SK-N-SH treated with all-trans-retinoic acid at 6 μM for 48 hours (cell line): ENCODE measurements at regions not wholly inside any gene's neighbourhood (a gene's known extent, or its start where the extent isn't known, plus 50 kb on each side); places are given as distances from the start of the nearest gene placed in this dataset.
A peak's percentile ranks its signal among the peaks of the same experiment; 100 is the strongest.

Experiments
- ATAC-seq: fragments of 200-7000 bp; cut with Tn5 transposase; 3 replicates; pipeline ENCODE4 v1.9.1; 2020; ENCODE audit warnings: mild to moderate bottlenecking, moderate library complexity
- ARNTL ChIP-seq: fragments of 450-650 bp; formaldehyde crosslinking; IDR thresholded peaks from 2 replicates; pipeline ENCODE4 v1.5.0; 2020; ENCODE audit warnings: low read depth, mild to moderate bottlenecking, moderate library complexity, borderline replicate concordance
- CSDC2 ChIP-seq: fragments of 250-450 bp; sonication (Bioruptor Pico); IDR thresholded peaks from 2 replicates; pipeline ENCODE4 v1.5.0; 2020; ENCODE audit warnings: mild to moderate bottlenecking, moderate library complexity
- ESRRG ChIP-seq: fragments of 250-450 bp; sonication (Bioruptor Pico); IDR thresholded peaks from 2 replicates; pipeline ENCODE4 v1.6.1; 2021; ENCODE audit warnings: mild to moderate bottlenecking
- GLIS3 ChIP-seq: fragments of 250-450 bp; sonication (Bioruptor Pico); IDR thresholded peaks from 2 replicates; pipeline ENCODE4 v1.5.0; 2020; ENCODE audit warnings: mild to moderate bottlenecking, moderate library complexity
- ISL1 ChIP-seq: fragments of 250-450 bp; sonication (Bioruptor Pico); IDR thresholded peaks from 2 replicates; pipeline ENCODE4 v2.1.2; 2022; ENCODE audit warnings: mild to moderate bottlenecking, moderate library complexity
- PPARA ChIP-seq: fragments of 250-450 bp; sonication (Bioruptor Pico); IDR thresholded peaks from 2 replicates; pipeline ENCODE4 v1.5.0; 2020; ENCODE audit warnings: mild to moderate bottlenecking, borderline replicate concordance
- RARB ChIP-seq: fragments of 250-450 bp; sonication (Bioruptor Pico); IDR thresholded peaks from 2 replicates; pipeline ENCODE4 v1.8.0; 2021; ENCODE audit warnings: mild to moderate bottlenecking, moderate library complexity
- SNAI2 ChIP-seq: fragments of 250-450 bp; sonication (Bioruptor Pico); IDR thresholded peaks from 2 replicates; pipeline ENCODE4 v1.5.0; 2020; ENCODE audit warnings: mild to moderate bottlenecking, moderate library complexity
- TCF4 ChIP-seq: fragments of 250-450 bp; sonication (Bioruptor Pico); IDR thresholded peaks from 2 replicates; pipeline ENCODE4 v1.8.0; 2021; ENCODE audit warnings: mild to moderate bottlenecking, moderate library complexity, borderline replicate concordance
- TOX ChIP-seq: fragments of 250-450 bp; sonication (Bioruptor Pico); IDR thresholded peaks from 2 replicates; pipeline ENCODE4 v1.8.0; 2021; ENCODE audit warnings: mild to moderate bottlenecking, moderate library complexity, borderline replicate concordance
- ZC3H10 ChIP-seq: fragments of 250-450 bp; sonication (Bioruptor Pico); IDR thresholded peaks from 2 replicates; pipeline ENCODE4 v1.5.1; 2021; ENCODE audit warnings: mild to moderate bottlenecking, moderate library complexity
- ZFP3 ChIP-seq: fragments of 250-450 bp; sonication (Bioruptor Pico); IDR thresholded peaks from 2 replicates; pipeline ENCODE4 v1.5.0; 2020; ENCODE audit warnings: mild to moderate bottlenecking, moderate library complexity
- ZFP30 ChIP-seq: fragments of 450-650 bp; formaldehyde crosslinking; IDR thresholded peaks from 2 replicates; pipeline ENCODE4 v1.5.0; 2022; ENCODE audit warnings: mild to moderate bottlenecking, moderate library complexity
- ZNF565 ChIP-seq: fragments of 450-650 bp; formaldehyde crosslinking; conservative IDR thresholded peaks from 2 replicates; pipeline ENCODE4 v1.5.0; 2020; ENCODE audit warnings: low read depth, mild to moderate bottlenecking, moderate library complexity
- ZNF70 ChIP-seq: fragments of 450-650 bp; formaldehyde crosslinking; IDR thresholded peaks from 2 replicates; pipeline ENCODE4 v1.5.0; 2020; ENCODE audit warnings: mild to moderate bottlenecking, moderate library complexity
- ZNF8 ChIP-seq: fragments of 450-650 bp; formaldehyde crosslinking; IDR thresholded peaks from 2 replicates; pipeline ENCODE4 v1.5.0; 2020; ENCODE audit warnings: mild to moderate bottlenecking, moderate library complexity
- TF ChIP-seq, protein P1 (sequence below): fragments of 250-450 bp; sonication (Bioruptor Pico); IDR thresholded peaks from 2 replicates; pipeline ENCODE4 v1.8.0; 2020; ENCODE audit warnings: mild to moderate bottlenecking, moderate library complexity, borderline replicate concordance
- TF ChIP-seq, protein P2 (sequence below): fragments of 250-450 bp; sonication (Bioruptor Pico); IDR thresholded peaks from 2 replicates; pipeline ENCODE4 v1.5.1; 2020; ENCODE audit warnings: low read depth, mild to moderate bottlenecking, moderate library complexity
- TF ChIP-seq, protein P3 (sequence below): fragments of 250-450 bp; sonication (Bioruptor Pico); IDR thresholded peaks from 2 replicates; pipeline ENCODE4 v1.8.0; 2021; ENCODE audit warnings: low read depth, mild to moderate bottlenecking, moderate library complexity, borderline replicate concordance
- TF ChIP-seq, protein P4 (sequence below): fragments of 250-450 bp; sonication (Bioruptor Pico); IDR thresholded peaks from 2 replicates; pipeline ENCODE4 v1.5.1; 2021; ENCODE audit warnings: mild to moderate bottlenecking, moderate library complexity
- TF ChIP-seq, protein P5 (sequence below): fragments of 250-450 bp; sonication (Bioruptor Pico); IDR thresholded peaks from 2 replicates; pipeline ENCODE4 v1.5.0; 2020; ENCODE audit warnings: mild to moderate bottlenecking, moderate library complexity

DNA sequence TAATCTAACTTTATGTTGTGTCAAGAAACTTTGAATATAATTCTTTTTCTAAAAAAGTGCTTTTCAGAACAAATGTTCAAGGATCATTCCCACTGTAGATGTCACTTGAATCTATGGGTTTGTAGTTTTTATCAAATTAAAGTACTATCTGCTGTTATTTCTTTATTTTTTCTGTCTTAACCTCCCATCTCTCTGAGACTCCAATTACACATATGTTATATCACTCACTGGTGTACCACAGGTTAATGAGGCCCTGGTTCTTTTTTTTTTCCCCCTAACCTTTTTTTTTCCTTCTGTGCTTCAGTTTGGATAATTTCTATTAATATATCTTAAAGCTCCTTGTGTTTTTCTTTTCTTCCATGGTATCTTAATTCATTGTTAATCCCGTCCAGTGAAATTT is 279.9 kb upstream of the RGS6 start:
- TF ChIP-seq ZC3H10 (CRISPR knock-in tag) = no peak
- peak; percentile 55; the same call in 1 of the 2 replicates for TF ChIP-seq ZNF8 (CRISPR knock-in tag)
- ATAC-seq = no peak

DNA sequence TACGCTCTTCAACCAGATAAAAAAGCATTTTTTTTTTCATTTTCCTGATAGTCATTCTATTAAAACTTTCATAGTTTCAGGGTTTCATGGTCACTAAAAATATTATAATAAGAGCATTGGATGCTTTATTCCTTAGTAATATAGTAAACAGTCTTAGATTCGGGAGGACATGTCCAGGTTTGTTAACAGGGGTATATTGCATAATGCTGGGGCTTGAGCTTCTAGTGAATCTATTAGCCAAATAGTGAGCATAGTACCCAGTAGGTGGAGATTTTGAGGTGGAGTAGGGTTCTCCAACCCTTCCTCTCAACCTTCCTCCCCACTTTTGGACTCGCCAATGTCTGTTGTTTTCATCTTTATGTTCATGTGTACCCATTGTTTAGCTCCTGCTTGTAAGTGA is 277.4 kb upstream of the RGS6 start:
- ATAC-seq = no peak
- TF ChIP-seq TOX (CRISPR knock-in tag) = no peak
- TF ChIP-seq, protein P1, sequence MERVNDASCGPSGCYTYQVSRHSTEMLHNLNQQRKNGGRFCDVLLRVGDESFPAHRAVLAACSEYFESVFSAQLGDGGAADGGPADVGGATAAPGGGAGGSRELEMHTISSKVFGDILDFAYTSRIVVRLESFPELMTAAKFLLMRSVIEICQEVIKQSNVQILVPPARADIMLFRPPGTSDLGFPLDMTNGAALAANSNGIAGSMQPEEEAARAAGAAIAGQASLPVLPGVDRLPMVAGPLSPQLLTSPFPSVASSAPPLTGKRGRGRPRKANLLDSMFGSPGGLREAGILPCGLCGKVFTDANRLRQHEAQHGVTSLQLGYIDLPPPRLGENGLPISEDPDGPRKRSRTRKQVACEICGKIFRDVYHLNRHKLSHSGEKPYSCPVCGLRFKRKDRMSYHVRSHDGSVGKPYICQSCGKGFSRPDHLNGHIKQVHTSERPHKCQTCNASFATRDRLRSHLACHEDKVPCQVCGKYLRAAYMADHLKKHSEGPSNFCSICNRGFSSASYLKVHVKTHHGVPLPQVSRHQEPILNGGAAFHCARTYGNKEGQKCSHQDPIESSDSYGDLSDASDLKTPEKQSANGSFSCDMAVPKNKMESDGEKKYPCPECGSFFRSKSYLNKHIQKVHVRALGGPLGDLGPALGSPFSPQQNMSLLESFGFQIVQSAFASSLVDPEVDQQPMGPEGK (CRISPR knock-in tag) = no peak
- TF ChIP-seq ZNF70 (CRISPR knock-in tag) = no peak
- TF ChIP-seq ZNF8 (CRISPR knock-in tag) = no peak
- no peak for TF ChIP-seq ARNTL (CRISPR knock-in tag)
- no peak for TF ChIP-seq ESRRG (CRISPR knock-in tag)

DNA sequence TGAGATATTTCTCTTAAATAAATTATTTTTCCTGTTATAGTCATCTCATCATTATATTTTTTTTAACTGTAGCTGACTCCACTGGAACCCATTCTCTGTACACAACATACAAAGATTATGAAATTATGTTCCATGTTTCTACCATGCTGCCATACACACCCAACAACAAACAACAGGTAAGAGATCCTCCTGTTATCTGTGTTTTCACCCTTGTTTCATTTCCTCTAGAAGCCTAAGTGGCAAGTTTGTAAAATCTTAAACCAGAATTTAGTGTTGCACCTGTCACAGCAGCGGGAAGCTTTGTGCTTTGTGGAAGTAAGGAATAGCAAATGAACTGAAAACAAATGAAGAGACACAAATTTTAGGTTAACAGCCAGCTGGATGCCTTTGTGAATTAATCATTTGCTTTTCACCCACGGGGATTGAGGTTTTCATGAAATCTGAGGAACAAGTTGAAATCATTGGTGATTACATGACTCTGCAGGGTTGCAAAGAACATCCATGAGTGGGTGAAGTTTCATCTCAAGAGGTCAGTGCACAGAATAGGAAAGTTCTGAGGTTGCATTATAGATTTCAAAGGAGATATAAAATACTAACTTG is 273.9 kb upstream of the RGS6 start:
- ATAC-seq = no peak
- TF ChIP-seq CSDC2 (CRISPR knock-in tag) = no peak
- TF ChIP-seq ISL1 = no peak
- no peak for TF ChIP-seq ARNTL (CRISPR knock-in tag)
- TF ChIP-seq, protein P1 (CRISPR knock-in tag) = no peak
- TF ChIP-seq ZNF8 (CRISPR knock-in tag) = no peak

DNA sequence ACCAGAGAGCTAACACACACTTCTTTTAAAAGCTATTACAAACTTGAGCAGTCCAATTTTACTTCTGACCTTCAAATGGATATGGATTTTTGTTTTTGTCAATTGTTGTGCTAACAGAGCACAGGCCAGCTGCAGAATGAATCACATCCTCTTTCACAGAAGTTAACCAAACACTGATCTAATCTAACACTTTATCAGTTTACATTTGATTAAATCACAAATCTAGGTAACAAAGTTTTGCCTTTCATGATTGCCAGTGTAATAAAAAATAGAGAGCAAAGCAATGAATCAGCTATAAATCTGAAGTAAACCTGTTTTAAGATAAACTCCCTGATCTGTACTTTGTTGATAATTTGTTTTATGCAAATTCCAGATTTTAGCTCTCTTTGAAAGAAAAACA is 273.1 kb upstream of the RGS6 start:
- peak; percentile 74; the same call in 1 of the 2 replicates for TF ChIP-seq TCF4 (CRISPR knock-in tag)
- TF ChIP-seq ZNF565 (CRISPR knock-in tag) = no peak
- peak; percentile 88 for TF ChIP-seq ISL1
- ATAC-seq = peak; percentile 34; the same call in 1 of the 3 replicates

DNA sequence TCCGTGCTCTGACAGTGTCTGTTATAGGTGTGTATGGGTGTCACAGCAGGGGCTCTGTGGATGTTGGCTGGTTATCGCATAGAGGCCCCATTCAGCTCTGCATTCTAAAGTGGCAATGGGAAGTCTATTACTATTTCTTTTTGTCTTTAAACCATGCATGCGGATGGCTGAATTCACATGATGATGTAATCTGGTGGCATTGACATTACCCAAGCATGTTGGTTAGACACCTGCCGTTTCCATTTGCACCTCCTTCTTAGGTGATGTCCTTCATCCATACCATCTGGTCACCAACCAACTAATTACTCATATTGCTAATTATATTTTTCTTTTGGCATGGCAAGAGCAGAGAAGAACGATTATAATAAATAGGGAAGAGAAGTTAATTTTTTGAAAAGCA is 270.8 kb upstream of the RGS6 start:
- no peak for ATAC-seq
- no peak for TF ChIP-seq ZFP3
- TF ChIP-seq, protein P1 (CRISPR knock-in tag) = no peak
- no peak for TF ChIP-seq ZFP30
- TF ChIP-seq PPARA (CRISPR knock-in tag) = no peak
- TF ChIP-seq, protein P2, sequence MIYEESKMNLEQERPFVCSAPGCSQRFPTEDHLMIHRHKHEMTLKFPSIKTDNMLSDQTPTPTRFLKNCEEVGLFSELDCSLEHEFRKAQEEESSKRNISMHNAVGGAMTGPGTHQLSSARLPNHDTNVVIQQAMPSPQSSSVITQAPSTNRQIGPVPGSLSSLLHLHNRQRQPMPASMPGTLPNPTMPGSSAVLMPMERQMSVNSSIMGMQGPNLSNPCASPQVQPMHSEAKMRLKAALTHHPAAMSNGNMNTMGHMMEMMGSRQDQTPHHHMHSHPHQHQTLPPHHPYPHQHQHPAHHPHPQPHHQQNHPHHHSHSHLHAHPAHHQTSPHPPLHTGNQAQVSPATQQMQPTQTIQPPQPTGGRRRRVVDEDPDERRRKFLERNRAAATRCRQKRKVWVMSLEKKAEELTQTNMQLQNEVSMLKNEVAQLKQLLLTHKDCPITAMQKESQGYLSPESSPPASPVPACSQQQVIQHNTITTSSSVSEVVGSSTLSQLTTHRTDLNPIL (CRISPR knock-in tag) = no peak
- TF ChIP-seq, protein P3, sequence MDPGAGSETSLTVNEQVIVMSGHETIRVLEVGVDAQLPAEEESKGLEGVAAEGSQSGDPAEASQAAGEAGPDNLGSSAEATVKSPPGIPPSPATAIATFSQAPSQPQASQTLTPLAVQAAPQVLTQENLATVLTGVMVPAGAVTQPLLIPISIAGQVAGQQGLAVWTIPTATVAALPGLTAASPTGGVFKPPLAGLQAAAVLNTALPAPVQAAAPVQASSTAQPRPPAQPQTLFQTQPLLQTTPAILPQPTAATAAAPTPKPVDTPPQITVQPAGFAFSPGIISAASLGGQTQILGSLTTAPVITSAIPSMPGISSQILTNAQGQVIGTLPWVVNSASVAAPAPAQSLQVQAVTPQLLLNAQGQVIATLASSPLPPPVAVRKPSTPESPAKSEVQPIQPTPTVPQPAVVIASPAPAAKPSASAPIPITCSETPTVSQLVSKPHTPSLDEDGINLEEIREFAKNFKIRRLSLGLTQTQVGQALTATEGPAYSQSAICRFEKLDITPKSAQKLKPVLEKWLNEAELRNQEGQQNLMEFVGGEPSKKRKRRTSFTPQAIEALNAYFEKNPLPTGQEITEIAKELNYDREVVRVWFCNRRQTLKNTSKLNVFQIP (CRISPR knock-in tag) = no peak
- no peak for TF ChIP-seq GLIS3 (CRISPR knock-in tag)
- no peak for TF ChIP-seq ESRRG (CRISPR knock-in tag)
- TF ChIP-seq, protein P4, sequence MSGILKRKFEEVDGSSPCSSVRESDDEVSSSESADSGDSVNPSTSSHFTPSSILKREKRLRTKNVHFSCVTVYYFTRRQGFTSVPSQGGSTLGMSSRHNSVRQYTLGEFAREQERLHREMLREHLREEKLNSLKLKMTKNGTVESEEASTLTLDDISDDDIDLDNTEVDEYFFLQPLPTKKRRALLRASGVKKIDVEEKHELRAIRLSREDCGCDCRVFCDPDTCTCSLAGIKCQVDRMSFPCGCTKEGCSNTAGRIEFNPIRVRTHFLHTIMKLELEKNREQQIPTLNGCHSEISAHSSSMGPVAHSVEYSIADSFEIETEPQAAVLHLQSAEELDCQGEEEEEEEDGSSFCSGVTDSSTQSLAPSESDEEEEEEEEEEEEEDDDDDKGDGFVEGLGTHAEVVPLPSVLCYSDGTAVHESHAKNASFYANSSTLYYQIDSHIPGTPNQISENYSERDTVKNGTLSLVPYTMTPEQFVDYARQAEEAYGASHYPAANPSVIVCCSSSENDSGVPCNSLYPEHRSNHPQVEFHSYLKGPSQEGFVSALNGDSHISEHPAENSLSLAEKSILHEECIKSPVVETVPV = no peak
- no peak for TF ChIP-seq RARB
- no peak for TF ChIP-seq ZC3H10 (CRISPR knock-in tag)
- no peak for TF ChIP-seq ZNF8 (CRISPR knock-in tag)
- no peak for TF ChIP-seq TCF4 (CRISPR knock-in tag)
- TF ChIP-seq SNAI2 (CRISPR knock-in tag) = no peak
- no peak for TF ChIP-seq ZNF565 (CRISPR knock-in tag)
- TF ChIP-seq, protein P5, sequence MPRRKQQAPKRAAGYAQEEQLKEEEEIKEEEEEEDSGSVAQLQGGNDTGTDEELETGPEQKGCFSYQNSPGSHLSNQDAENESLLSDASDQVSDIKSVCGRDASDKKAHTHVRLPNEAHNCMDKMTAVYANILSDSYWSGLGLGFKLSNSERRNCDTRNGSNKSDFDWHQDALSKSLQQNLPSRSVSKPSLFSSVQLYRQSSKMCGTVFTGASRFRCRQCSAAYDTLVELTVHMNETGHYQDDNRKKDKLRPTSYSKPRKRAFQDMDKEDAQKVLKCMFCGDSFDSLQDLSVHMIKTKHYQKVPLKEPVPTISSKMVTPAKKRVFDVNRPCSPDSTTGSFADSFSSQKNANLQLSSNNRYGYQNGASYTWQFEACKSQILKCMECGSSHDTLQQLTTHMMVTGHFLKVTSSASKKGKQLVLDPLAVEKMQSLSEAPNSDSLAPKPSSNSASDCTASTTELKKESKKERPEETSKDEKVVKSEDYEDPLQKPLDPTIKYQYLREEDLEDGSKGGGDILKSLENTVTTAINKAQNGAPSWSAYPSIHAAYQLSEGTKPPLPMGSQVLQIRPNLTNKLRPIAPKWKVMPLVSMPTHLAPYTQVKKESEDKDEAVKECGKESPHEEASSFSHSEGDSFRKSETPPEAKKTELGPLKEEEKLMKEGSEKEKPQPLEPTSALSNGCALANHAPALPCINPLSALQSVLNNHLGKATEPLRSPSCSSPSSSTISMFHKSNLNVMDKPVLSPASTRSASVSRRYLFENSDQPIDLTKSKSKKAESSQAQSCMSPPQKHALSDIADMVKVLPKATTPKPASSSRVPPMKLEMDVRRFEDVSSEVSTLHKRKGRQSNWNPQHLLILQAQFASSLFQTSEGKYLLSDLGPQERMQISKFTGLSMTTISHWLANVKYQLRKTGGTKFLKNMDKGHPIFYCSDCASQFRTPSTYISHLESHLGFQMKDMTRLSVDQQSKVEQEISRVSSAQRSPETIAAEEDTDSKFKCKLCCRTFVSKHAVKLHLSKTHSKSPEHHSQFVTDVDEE = no peak
